ENCODE measurements at regions not wholly inside any gene's neighbourhood (a gene's known extent, or its start where the extent isn't known, plus 50 kb on each side); places are given as distances from the start of the nearest gene placed in this dataset.

GRCh38 chr12:78584695-78585094 lies 279.9 kb upstream of the SYT1 start:
- TF ChIP-seq ARNT (IDR thresholded peaks at IDR 0.05) (no peak), FOXA1 (IDR thresholded peaks at IDR 0.05) (no peak), ELF4 (IDR thresholded peaks at IDR 0.05) (no peak), SP1 (IDR thresholded peaks at IDR 0.05) (no peak), SUZ12 (IDR thresholded peaks at IDR 0.05) (no peak), L3MBTL2 (conservative IDR thresholded peaks at IDR 0.05) (no peak), CTBP1 (IDR thresholded peaks at IDR 0.05; ENCODE audit: borderline replicate concordance) (no peak)

Measured in HEK293T (cell line).